Fibroblast of skin of left biceps (primary cell): ENCODE measurements at regions not wholly inside any gene's neighbourhood (a gene's known extent, or its start where the extent isn't known, plus 50 kb on each side); places are given as distances from the start of the nearest gene placed in this dataset.
"Not testable (repeated sequence)": the region's sequence is repeated elsewhere in the genome, so short reads cannot be mapped to it uniquely, and the experiment has no call there.

Experiments used
- DNase-seq, 2 experiments: peaks; one replicate each; pipeline ENCODE4 v3.0.0-alpha.2; 2013; ENCODE audit warnings: low read depth in 2 of 2

- DNase-seq = no peak
Measured at GRCh38 chr2:234802071-234802844, 149.6 kb upstream of the SH3BP4 start.

- DNase-seq = peak in 1 of 2 experiments; percentile 7
Measured at GRCh38 chr2:234797566-234798250, 154.1 kb upstream of the SH3BP4 start.

GRCh38 chr2:234796045-234796591, 155.7 kb upstream of the SH3BP4 start:
- no peak for DNase-seq

GRCh38 chr2:234795272-234795920, 156.4 kb upstream of the SH3BP4 start:
- no peak for DNase-seq

- DNase-seq = no peak
Measured at GRCh38 chr2:234794866-234795265, 157.0 kb upstream of the SH3BP4 start.

GRCh38 chr2:234793212-234793785, 158.5 kb upstream of the SH3BP4 start:
- no peak for DNase-seq

GRCh38 chr2:234792621-234793022, 159.2 kb upstream of the SH3BP4 start:
- DNase-seq = peak in 1 of 2 experiments; percentile 23

- DNase-seq = not testable (repeated sequence)
Measured at GRCh38 chr2:234792096-234792495, 159.7 kb upstream of the SH3BP4 start.

- DNase-seq = no peak
Measured at GRCh38 chr2:234790380-234790779, 161.4 kb upstream of the SH3BP4 start.

- DNase-seq = no peak
Measured at GRCh38 chr2:234789556-234790325, 162.1 kb upstream of the SH3BP4 start.

- no peak for DNase-seq
Measured at GRCh38 chr2:234788841-234789240, 163.0 kb upstream of the SH3BP4 start.

- no peak for DNase-seq
Measured at GRCh38 chr2:234788381-234788780, 163.4 kb upstream of the SH3BP4 start.

GRCh38 chr2:234787114-234787513, 164.7 kb upstream of the SH3BP4 start:
- DNase-seq = no peak

- DNase-seq = no peak
Measured at GRCh38 chr2:234773764-234774409, 177.9 kb upstream of the SH3BP4 start.

GRCh38 chr2:234773129-234773528, 178.7 kb upstream of the SH3BP4 start:
- no peak for DNase-seq

- no peak for DNase-seq
Measured at GRCh38 chr2:234772733-234773060, 179.1 kb upstream of the SH3BP4 start.

- no peak for DNase-seq
Measured at GRCh38 chr2:234771980-234772732, 179.7 kb upstream of the SH3BP4 start.

GRCh38 chr2:234771176-234771575, 180.6 kb upstream of the SH3BP4 start:
- DNase-seq = no peak

GRCh38 chr2:234770715-234771141, 181.1 kb upstream of the SH3BP4 start:
- DNase-seq = no peak

GRCh38 chr2:234770031-234770506, 181.7 kb upstream of the SH3BP4 start:
- no peak for DNase-seq
